Glutamatergic neuron (in vitro differentiated cells): ENCODE measurements at regions not wholly inside any gene's neighbourhood (a gene's known extent, or its start where the extent isn't known, plus 50 kb on each side); places are given as distances from the start of the nearest gene placed in this dataset.
"Not testable (repeated sequence)": the region's sequence is repeated elsewhere in the genome, so short reads cannot be mapped to it uniquely, and the experiment has no call there.

ENCODE experiments used
- DNase-seq: peaks from one replicate; pipeline ENCODE4 v3.0.0; 2022
- H3K27ac Mint-ChIP-seq: one replicate; pipeline ENCODE4 v1.8.0; 2020; ENCODE audit warnings: mild to moderate bottlenecking, mixed read lengths, inconsistent platforms; ENCODE audit not compliant: unreplicated experiment
- H3K27me3 Mint-ChIP-seq: one replicate; pipeline ENCODE4 v1.8.0; 2020; ENCODE audit warnings: mild to moderate bottlenecking, moderate library complexity, mixed read lengths, inconsistent platforms; ENCODE audit not compliant: unreplicated experiment
- H3K36me3 Mint-ChIP-seq: one replicate; pipeline ENCODE4 v1.8.0; 2020; ENCODE audit warnings: mild to moderate bottlenecking, mixed read lengths, inconsistent platforms; ENCODE audit not compliant: unreplicated experiment
- H3K4me1 Mint-ChIP-seq: one replicate; pipeline ENCODE4 v1.8.0; 2020; ENCODE audit warnings: mild to moderate bottlenecking, low read depth, mixed read lengths, inconsistent platforms; ENCODE audit not compliant: unreplicated experiment
- H3K4me3 Mint-ChIP-seq: one replicate; pipeline ENCODE4 v1.8.0; 2020; ENCODE audit warnings: mild to moderate bottlenecking, mixed read lengths, inconsistent platforms; ENCODE audit not compliant: unreplicated experiment
- H3K9me3 Mint-ChIP-seq: one replicate; pipeline ENCODE4 v1.8.0; 2020; ENCODE audit warnings: mild to moderate bottlenecking, moderate library complexity, mixed read lengths, inconsistent platforms; ENCODE audit not compliant: unreplicated experiment
- CTCF ChIP-seq: fragments of 200-600 bp; sonication (generic); IDR thresholded peaks from one replicate; pipeline ENCODE4 v1.5.0; 2021; ENCODE audit not compliant: partially characterized antibody, unreplicated experiment

GRCh38 chr22:48821346-48821690 is 1006.4 kb downstream of the BRD1 start:
- Mint-ChIP-seq H3K4me3 (no peak overlapping the region), H3K9me3 (peaks cover 30% of the 10 kb centered on the region), H3K36me3 (peaks cover 28% of the 10 kb centered on the region), H3K27me3 (peaks cover 4% of the 10 kb centered on the region), H3K27ac (no peak overlapping the region), H3K4me1 (no peaks in the 10 kb centered on the region)
- no peak for DNase-seq
- TF ChIP-seq CTCF, result no peak

GRCh38 chr22:48820481-48821345 is 1007.0 kb downstream of the BRD1 start:
- H3K36me3 Mint-ChIP-seq, result peaks cover 28% of the 10 kb centered on the region
- TF ChIP-seq CTCF, result no peak
- no peak for DNase-seq
- H3K27ac Mint-ChIP-seq, result no peak overlapping the region
- no peaks in the 10 kb centered on the region for H3K4me1 Mint-ChIP-seq
- no peak overlapping the region for H3K4me3 Mint-ChIP-seq
- H3K9me3 Mint-ChIP-seq, result peaks cover 30% of the 10 kb centered on the region
- H3K27me3 Mint-ChIP-seq, result peaks cover 4% of the 10 kb centered on the region

GRCh38 chr22:48819961-48820360 is 1007.7 kb downstream of the BRD1 start:
- no peak for DNase-seq
- Mint-ChIP-seq H3K9me3 (peaks cover 27% of the 10 kb centered on the region), H3K27me3 (peaks cover 7% of the 10 kb centered on the region), H3K4me3 (no peak overlapping the region), H3K4me1 (no peaks in the 10 kb centered on the region), H3K36me3 (peaks cover 26% of the 10 kb centered on the region), H3K27ac (no peak overlapping the region)
- TF ChIP-seq CTCF, result no peak

DNA sequence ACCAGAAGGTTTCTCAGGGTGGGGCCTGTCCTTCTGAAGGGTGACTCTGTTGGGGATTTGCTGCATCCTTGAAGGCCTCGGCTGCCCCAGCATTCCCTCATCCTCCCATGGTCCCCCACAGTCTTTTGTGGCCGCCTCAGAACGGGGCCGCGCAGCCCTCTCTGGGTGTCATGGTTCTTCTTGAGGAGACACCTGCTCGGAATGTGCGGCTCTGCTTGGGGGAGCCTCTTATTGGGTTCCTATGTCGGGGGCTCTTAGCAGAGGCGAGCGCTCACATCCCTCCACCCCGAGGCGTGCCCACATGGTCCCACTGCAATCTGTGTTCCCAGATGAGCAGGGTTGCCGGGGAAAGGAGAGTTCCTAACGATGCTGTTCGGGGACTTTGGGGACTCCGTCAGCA is 1008.4 kb downstream of the BRD1 start:
- H3K27me3 Mint-ChIP-seq, result peaks cover 4% of the 10 kb centered on the region
- TF ChIP-seq CTCF, result no peak
- peaks cover 19% of the 10 kb centered on the region for H3K36me3 Mint-ChIP-seq
- no peak overlapping the region for H3K27ac Mint-ChIP-seq
- DNase-seq, result no peak
- H3K4me1 Mint-ChIP-seq, result no peaks in the 10 kb centered on the region
- H3K9me3 Mint-ChIP-seq, result peaks cover 22% of the 10 kb centered on the region
- H3K4me3 Mint-ChIP-seq, result no peak overlapping the region

- H3K27ac Mint-ChIP-seq, H3K4me3 Mint-ChIP-seq, H3K27me3 Mint-ChIP-seq, H3K4me1 Mint-ChIP-seq, DNase-seq: not testable (repeated sequence)
- Mint-ChIP-seq H3K36me3 (peaks cover 19% of the 10 kb centered on the region), H3K9me3 (peaks cover 22% of the 10 kb centered on the region)
Measured at GRCh38 chr22:48817491-48817890, 1010.2 kb downstream of the BRD1 start.
